ENCODE measurements at regions not wholly inside any gene's neighbourhood (a gene's known extent, or its start where the extent isn't known, plus 50 kb on each side); places are given as distances from the start of the nearest gene placed in this dataset.
A peak's percentile ranks its signal among the peaks of the same experiment; 100 is the strongest.

- ChIA-PET POLR2A (interaction anchor here (1.2 to 1.7 kb wide), 3 partner anchors 28 to 91 kb away, joined by 4 to 9 read pairs (median 5); no protein-coding TSS in a partner anchor), CTCF (ENCODE audit: low intra/inter-chr PET ratio) (interaction anchor here (1.1 to 2.4 kb wide), 2 partner anchors 88 to 156 kb away, joined by 3 to 25 read pairs; no protein-coding TSS in a partner anchor)
- Histone ChIP-seq H3K4me3 (no peak overlapping the region), H2AFZ (ENCODE audit: low read depth, low read length) (no peak overlapping the region), H3K4me1 (replicated peaks in 1 of 2; ENCODE audit: control insufficient read depth in 2 of 2, insufficient read depth in 2 of 2, low read length in 2 of 2) (peaks cover 0 to 9% of the 10 kb centered on the region in 2 experiments; a peak in 2 of 5 replicates), H3K4me2 (ENCODE audit: insufficient read depth, low read length) (0 out of 2 replicates have a peak overlapping the region, but pooled peaks have one; percentile 24), H4K20me1 (replicated peaks; ENCODE audit: control insufficient read depth, insufficient read depth, low read length) (no peaks in the 10 kb centered on the region), H3K79me2 (ENCODE audit: control insufficient read depth, insufficient read depth, low read length) (no peaks in the 10 kb centered on the region), H3K27me3 (ENCODE audit: control insufficient read depth in 2 of 2, insufficient read depth in 2 of 2, low read length in 2 of 2) (no peaks in the 10 kb centered on the region), H3K9ac (ENCODE audit: insufficient read depth in 1 of 2, low read depth in 2 of 2, low read length in 2 of 2) (no peak overlapping the region), H3K9me1 (ENCODE audit: control insufficient read depth, insufficient read depth, low read length) (no peaks in the 10 kb centered on the region), H3K36me3 (ENCODE audit: control insufficient read depth, insufficient read depth, low read length) (no peaks in the 10 kb centered on the region), H3K9me3 (replicated peaks; ENCODE audit: control insufficient read depth, insufficient read depth, low read depth, low read length) (no peaks in the 10 kb centered on the region), H3K27ac (ENCODE audit: extremely low read depth, low read depth, low read length) (no peak overlapping the region)
- in situ Hi-C loops (cut with MboI): no loop called here
- peak; percentile 87 for ATAC-seq
- intact Hi-C loops (cut with micrococcal nuclease): loop anchor here (1.0 to 5.0 kb wide), 5 partner anchors 29 to 155 kb away; partner anchors contain the start of gene FTH1
- peak; percentile 82 for FAIRE-seq
- peak in 2 of 4 experiments; percentile 58 to 81 for DNase-seq (ENCODE audit: extremely low read depth in 1 of 4, low spot score in 3 of 4)
- WGBS (ENCODE audit: insufficient coverage, low coverage, missing lambda C conversion rate): 7% methylated on average over 8 of the region's 8 CpGs
- no TSS peak for BruUV-seq (replicated peaks)
- TF ChIP-seq ZBTB12 (CRISPR knock-in tag; IDR thresholded peaks at IDR 0.05) (no peak), CBFA2T2 (conservative IDR thresholded peaks at IDR 0.05) (peak; percentile 47; the same call in 1 of the 2 replicates), ELF1 (tag; IDR thresholded peaks at IDR 0.05) (no peak), IRF1 (CRISPR knock-in tag; IDR thresholded peaks at IDR 0.05; ENCODE audit: borderline replicate concordance) (no peak), NFYB (IDR thresholded peaks at IDR 0.05; ENCODE audit: extremely low read depth, insufficient read length) (no peak), MXI1 (IDR thresholded peaks at IDR 0.05; ENCODE audit: low read depth, low read length) (no peak), MAZ (CRISPR knock-in tag; conservative IDR thresholded peaks at IDR 0.05 in 1 of 2, IDR thresholded peaks at IDR 0.05 in 1 of 2) (peak in 1 of 2 experiments; percentile 44; a peak in 1 of 4 replicates), NCOA1 (IDR thresholded peaks at IDR 0.05; ENCODE audit: low read depth) (no peak), ZNF23 (CRISPR knock-in tag; IDR thresholded peaks at IDR 0.05) (no peak), ATF2 (CRISPR knock-in tag; IDR thresholded peaks at IDR 0.05) (no peak), CBX3 (IDR thresholded peaks at IDR 0.05; ENCODE audit: borderline replicate concordance in 1 of 2, low read length in 2 of 2) (peak in 1 of 2 experiments; percentile 71; a peak in 2 of 3 replicates), ARID3A (IDR thresholded peaks at IDR 0.05; ENCODE audit: borderline replicate concordance, low read depth, low read length) (0 out of 2 replicates have a peak, but pooled peaks have one; percentile 31), KDM2B (CRISPR knock-in tag; IDR thresholded peaks at IDR 0.05) (no peak), CBX1 (IDR thresholded peaks at IDR 0.05; ENCODE audit: low read depth) (peak; percentile 46; the same call in 1 of the 2 replicates), ZEB2 (IDR thresholded peaks at IDR 0.05) (peak; percentile 80; the same call in 1 of the 2 replicates), JUN (IDR thresholded peaks at IDR 0.05; ENCODE audit: borderline replicate concordance, low read depth, low read length) (peak; percentile 41; the same call in 1 of the 2 replicates), JUN (CRISPR knock-in tag; IDR thresholded peaks at IDR 0.05; ENCODE audit: borderline replicate concordance) (no peak)
These were observed 69.2 kb upstream of the INCENP start for GRCh38 chr11:62054484-62055121.
